AG04450 (cell line): ENCODE measurements at regions not wholly inside any gene's neighbourhood (a gene's known extent, or its start where the extent isn't known, plus 50 kb on each side); places are given as distances from the start of the nearest gene placed in this dataset.

Source experiments
- CTCF ChIA-PET: fragments of 300-600, 350-600 bp; formaldehyde crosslinking; extraction: SDS; loops from one replicate; lab custom pipeline; 2022; ENCODE audit warnings: antibody characterized with exemption, inconsistent platforms; lab: Charles Lee
- POLR2A ChIA-PET: fragments of 350-600 bp; formaldehyde crosslinking; extraction: SDS; loops from one replicate; lab custom pipeline; 2021; ENCODE audit warnings: antibody characterized with exemption, inconsistent platforms; lab: Yijun Ruan, JAX
- DNase-seq: peaks from one replicate; pipeline ENCODE4 v3.0.0-alpha.2; 2011; ENCODE audit warnings: low read depth, low spot score
- H3K27ac ChIP-seq: one replicate; pipeline ENCODE4 v1.5.1; 2012; ENCODE audit warnings: low read depth, low read length, control low read depth
- H3K27me3 ChIP-seq: one replicate; pipeline ENCODE4 v1.6.0; 2012; ENCODE audit warnings: low read length; ENCODE audit not compliant: control insufficient read depth, insufficient read depth
- H3K4me3 ChIP-seq: 2 replicates; pipeline ENCODE4 v1.5.1; 2011; ENCODE audit warnings: mild to moderate bottlenecking, low read depth, low read length, control low read depth
- H3K9me3 ChIP-seq: 2 replicates; pipeline ENCODE4 v1.5.1; 2012; ENCODE audit warnings: low read length; ENCODE audit not compliant: control insufficient read depth, insufficient read depth
- CTCF ChIP-seq: IDR thresholded peaks from 2 replicates; pipeline ENCODE4 v1.5.1; 2011; ENCODE audit warnings: low read depth, low read length, control low read depth, inconsistent platforms

- Histone ChIP-seq H3K27me3 (no peaks in the 10 kb centered on the region), H3K27ac (no peak overlapping the region), H3K9me3 (peaks cover 4% of the 10 kb centered on the region; the same call in 1 of the 2 replicates), H3K4me3 (no peak overlapping the region)
- TF ChIP-seq CTCF: no peak
- CTCF ChIA-PET: interaction anchor here (0.9 kb wide), 1 partner anchor 60 kb away, joined by 3 read pairs; no protein-coding TSS in a partner anchor
- no peak for DNase-seq
- POLR2A ChIA-PET: no interaction called here
Measured at GRCh38 chr1:178593515-178593914, 80.6 kb downstream of the TEX35 start.

GRCh38 chr1:178594133-178594532 lies 81.2 kb downstream of the TEX35 start:
- H3K27ac ChIP-seq: no peak overlapping the region
- POLR2A ChIA-PET: interaction anchor here (0.6 kb wide), 1 partner anchor 14 kb away, joined by 5 read pairs; no protein-coding TSS in a partner anchor
- no peaks in the 10 kb centered on the region for H3K27me3 ChIP-seq
- CTCF ChIA-PET: interaction anchor here (0.9 kb wide), 1 partner anchor 61 kb away, joined by 3 read pairs; no protein-coding TSS in a partner anchor
- no peak overlapping the region for H3K4me3 ChIP-seq
- no peak for TF ChIP-seq CTCF
- peaks cover 4% of the 10 kb centered on the region; the same call in 1 of the 2 replicates for H3K9me3 ChIP-seq
- DNase-seq: no peak

GRCh38 chr1:178595491-178595890 lies 82.6 kb downstream of the TEX35 start:
- CTCF ChIA-PET: no interaction called here
- DNase-seq: no peak
- no peak overlapping the region for H3K4me3 ChIP-seq
- H3K27me3 ChIP-seq: no peaks in the 10 kb centered on the region
- no peak for TF ChIP-seq CTCF
- H3K27ac ChIP-seq: no peak overlapping the region
- H3K9me3 ChIP-seq: peaks cover 4% of the 10 kb centered on the region; the same call in 1 of the 2 replicates
- POLR2A ChIA-PET: no interaction called here

- Histone ChIP-seq H3K4me3 (no peak overlapping the region), H3K9me3 (no peaks in the 10 kb centered on the region), H3K27me3 (no peaks in the 10 kb centered on the region), H3K27ac (no peak overlapping the region)
- CTCF ChIA-PET: no interaction called here
- DNase-seq: no peak
- no peak for TF ChIP-seq CTCF
- POLR2A ChIA-PET: no interaction called here
Measured at GRCh38 chr1:178599087-178599486, 86.2 kb downstream of the TEX35 start.

GRCh38 chr1:178599745-178600144 lies 86.8 kb downstream of the TEX35 start:
- no peak overlapping the region for H3K27ac ChIP-seq
- TF ChIP-seq CTCF: no peak
- H3K27me3 ChIP-seq: no peaks in the 10 kb centered on the region
- H3K9me3 ChIP-seq: no peaks in the 10 kb centered on the region
- DNase-seq: no peak
- no peak overlapping the region for H3K4me3 ChIP-seq
- POLR2A ChIA-PET: no interaction called here
- CTCF ChIA-PET: no interaction called here
